GM18858 (cell line): ENCODE measurements at regions not wholly inside any gene's neighbourhood (a gene's known extent, or its start where the extent isn't known, plus 50 kb on each side); places are given as distances from the start of the nearest gene placed in this dataset.

Experiments
- ATAC-seq: cut with Tn5 transposase; IDR thresholded peaks from one replicate; pipeline ENCODE4 v1.9.1; 2021; ENCODE audit not compliant: unreplicated experiment

DNA sequence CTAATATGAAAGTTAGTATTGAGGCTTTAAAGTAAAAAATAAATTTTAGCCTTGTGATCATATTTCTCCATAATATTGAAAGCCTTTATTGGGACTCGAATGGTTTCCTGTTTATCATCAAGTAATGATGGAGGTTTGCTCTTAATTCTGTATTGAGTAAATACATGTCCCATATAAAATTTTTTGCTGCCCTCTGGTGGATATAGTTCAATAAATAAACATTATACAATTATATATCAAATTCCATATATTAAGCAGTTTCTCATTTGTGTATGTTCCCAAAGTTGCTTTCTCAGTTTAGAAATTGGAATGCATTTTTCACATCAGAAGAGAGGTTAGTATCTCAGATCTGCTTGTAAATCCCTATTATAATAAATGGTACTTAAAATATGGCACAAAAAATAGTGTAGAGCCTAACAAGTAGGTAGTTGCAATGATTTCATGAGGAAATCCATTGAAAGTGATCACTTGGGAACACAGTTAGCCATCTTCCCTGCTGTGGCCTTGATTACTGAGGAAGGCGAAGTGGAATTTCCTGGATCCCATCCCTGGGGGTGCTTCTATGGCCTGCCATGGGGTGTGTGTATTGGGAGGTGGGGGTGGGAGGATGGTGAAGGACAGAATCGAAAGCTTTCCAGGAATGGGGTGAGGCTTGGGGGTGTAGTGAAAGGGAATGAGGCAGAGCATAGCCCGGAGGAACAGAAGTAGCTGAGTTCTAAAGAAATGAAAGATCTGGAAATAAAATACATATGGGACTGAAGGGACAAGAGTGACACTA lies 84.1 kb upstream of the C21orf91 start:
- ATAC-seq: peak; percentile 68

DNA sequence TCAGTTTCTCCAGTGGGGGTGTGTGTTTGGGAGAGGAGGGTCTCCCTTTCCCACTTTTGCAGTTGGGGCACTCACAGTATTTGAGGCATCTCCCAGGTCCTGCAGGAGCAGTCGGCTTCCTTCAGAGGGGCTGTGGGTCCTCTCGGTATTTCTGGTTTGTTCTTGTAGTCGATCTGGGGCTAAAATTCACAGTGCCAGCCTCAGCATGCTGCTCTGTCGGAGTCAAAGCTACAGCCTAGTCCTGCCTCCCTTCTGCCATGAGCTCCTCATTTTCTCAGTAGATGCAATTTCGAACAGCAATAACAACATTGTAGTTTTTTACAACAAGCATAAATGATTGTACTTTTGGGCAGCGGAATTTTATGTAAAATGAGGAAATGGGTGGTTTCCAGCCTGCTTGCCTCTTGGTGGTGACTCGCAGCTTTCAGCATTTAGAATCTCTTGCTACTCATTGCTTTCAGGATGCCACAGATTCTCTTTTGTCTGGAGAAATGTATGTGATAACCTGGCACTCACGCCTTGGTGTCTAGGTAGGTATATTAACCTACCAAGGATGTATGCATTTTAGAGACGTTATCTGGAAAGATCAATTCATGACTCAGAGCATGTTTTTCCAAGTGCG lies 82.4 kb upstream of the C21orf91 start:
- no peak for ATAC-seq

DNA sequence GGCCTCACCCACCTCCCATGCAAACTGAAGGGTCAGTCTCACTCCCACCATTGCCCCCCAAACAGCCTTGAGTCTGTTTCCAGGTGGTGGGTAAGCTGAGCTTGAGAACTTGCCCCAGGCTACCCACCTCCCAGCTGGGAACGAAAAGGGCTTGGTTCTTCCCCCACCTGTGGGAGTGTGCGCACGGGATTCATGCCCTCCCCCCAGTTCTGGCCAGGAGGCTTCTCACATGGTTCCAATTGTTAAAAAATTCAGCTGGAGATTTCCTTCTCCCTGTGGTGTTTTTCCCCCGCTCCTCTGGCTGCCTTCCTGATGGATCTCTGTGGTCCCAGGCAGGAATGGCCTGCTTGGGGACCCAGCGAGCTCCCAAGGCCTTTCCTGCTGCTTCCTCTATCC lies 81.8 kb upstream of the C21orf91 start:
- no peak for ATAC-seq

DNA sequence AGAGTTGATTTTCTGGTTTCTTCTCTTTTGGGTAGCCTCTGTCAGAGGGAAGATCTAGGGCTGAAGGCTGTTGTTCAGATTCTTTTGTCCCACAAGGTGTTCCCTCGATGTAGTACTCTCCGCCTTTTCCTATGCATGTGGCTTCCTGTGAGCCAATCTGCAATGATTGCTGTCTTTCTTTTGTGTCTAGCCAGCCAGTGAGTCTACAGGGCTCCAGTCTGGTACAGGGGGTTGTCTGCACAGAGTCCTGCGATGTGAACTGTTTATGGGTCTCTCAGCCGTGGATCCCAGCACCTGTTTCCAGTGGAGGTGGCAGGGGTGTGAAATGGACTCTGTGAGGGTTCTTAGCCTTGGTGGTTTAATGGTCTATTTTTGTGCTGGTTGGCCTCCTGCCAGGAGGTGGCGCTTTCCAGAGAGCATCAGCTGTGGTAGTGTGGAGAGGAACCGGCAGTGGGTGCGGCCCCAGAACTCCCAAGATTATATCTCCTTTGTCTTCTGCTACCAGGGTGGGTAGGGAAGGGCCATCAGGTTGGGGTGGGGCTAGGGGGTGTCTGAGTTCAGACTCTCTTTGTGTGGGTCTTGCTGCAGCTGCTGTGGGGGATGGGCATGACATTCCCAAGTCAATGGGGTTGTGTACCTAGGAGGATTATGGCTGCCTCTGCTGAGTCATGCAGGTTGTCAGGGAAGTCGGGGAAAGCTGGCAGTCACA lies 81.3 kb upstream of the C21orf91 start:
- ATAC-seq: no peak

DNA sequence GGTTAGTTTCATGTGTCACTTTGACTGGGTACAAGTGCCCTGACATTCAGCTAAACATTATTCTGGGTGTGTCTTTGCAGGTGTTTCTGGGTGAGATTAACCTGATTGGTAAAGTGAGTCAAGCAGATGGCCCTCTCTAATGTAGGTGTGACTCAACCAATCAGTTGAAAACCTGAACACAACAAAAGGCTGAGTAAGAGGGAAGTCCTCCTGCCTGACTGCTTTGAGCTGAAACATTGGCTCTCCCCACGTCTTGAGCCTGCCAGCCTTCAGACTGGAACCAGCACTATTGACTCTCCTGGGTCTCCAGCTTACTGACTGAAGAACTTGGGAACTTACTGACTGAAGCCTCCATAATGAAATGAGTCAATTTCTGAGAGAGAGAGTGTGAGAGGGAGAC lies 70.0 kb upstream of the C21orf91 start:
- no peak for ATAC-seq

DNA sequence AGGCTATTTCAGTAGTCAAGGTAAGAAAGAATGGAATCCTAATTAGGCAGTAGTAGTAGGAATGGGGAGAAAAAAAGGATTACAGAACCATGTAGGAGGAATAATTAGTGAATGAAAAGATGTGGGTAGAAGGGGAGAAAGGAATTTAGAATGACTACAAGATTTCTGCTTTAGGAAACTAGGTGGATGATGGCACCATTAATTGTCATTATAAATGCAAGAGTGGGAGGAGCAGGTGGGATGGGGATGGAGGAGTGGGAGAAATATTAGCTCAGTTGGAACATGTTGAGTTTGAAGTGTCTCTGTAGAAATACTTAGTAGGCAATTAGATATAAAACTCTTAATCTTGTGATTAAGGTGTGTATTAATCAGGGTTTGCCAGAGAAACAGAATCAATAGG lies 50.0 kb upstream of the C21orf91 start:
- ATAC-seq: no peak
